SU-DHL-6 (cell line): ENCODE measurements at regions not wholly inside any gene's neighbourhood (a gene's known extent, or its start where the extent isn't known, plus 50 kb on each side); places are given as distances from the start of the nearest gene placed in this dataset.

Experiments
- H2AFZ ChIP-seq: fragments of 200-600 bp; sonication (generic); 2 replicates; pipeline ENCODE4 v1.6.1; 2014; ENCODE audit warnings: low read depth, mild to moderate bottlenecking, moderate library complexity, mixed read lengths, antibody characterized with exemption, low read length; ENCODE audit not compliant: severe bottlenecking
- H3F3A ChIP-seq: fragments of 200-600 bp; shearing (Covaris generic); 2 replicates; pipeline ENCODE4 v1.6.0; 2016; ENCODE audit warnings: antibody characterized with exemption, mild to moderate bottlenecking; ENCODE audit not compliant: insufficient read depth
- H3K27ac ChIP-seq: fragments of 200-600 bp; sonication (generic); 2 replicates; pipeline ENCODE4 v1.5.1; 2016; ENCODE audit warnings: low read depth, mild to moderate bottlenecking, low read length, moderate library complexity, mixed read lengths
- H3K27me3 ChIP-seq: fragments of 200-600 bp; sonication (generic), shearing (Covaris generic); 2 replicates; pipeline ENCODE4 v1.6.0; 2014; ENCODE audit warnings: mild to moderate bottlenecking, low read length
- H3K36me3 ChIP-seq: fragments of 200-600 bp; sonication (generic); 2 replicates; pipeline ENCODE4 v1.6.1; 2014; ENCODE audit warnings: mild to moderate bottlenecking, low read length, mixed read lengths
- H3K4me2 ChIP-seq: fragments of 300-600, 200-600 bp; shearing (Covaris generic), sonication (generic); 2 replicates; pipeline ENCODE4 v1.6.0; 2014; ENCODE audit warnings: low read length, low read depth, mild to moderate bottlenecking; ENCODE audit not compliant: poor library complexity, severe bottlenecking
- H3K4me3 ChIP-seq: fragments of 200-600 bp; sonication (generic); 2 replicates; pipeline ENCODE4 v1.5.1; 2014; ENCODE audit warnings: antibody characterized with exemption, low read length, mild to moderate bottlenecking, mixed read lengths; ENCODE audit not compliant: insufficient read depth, poor library complexity, severe bottlenecking
- H3K79me2 ChIP-seq: fragments of 200-600 bp; sonication (generic); 2 replicates; pipeline ENCODE4 v1.6.1; 2014; ENCODE audit warnings: mild to moderate bottlenecking, low read length, moderate library complexity; ENCODE audit not compliant: insufficient read depth
- H3K9ac ChIP-seq: fragments of 200-600 bp; sonication (generic); 2 replicates; pipeline ENCODE4 v1.7.0; 2014; ENCODE audit warnings: mild to moderate bottlenecking, low read length
- H3K9me2 ChIP-seq: fragments of 200-600 bp; sonication (generic); replicated peaks from 2 replicates; pipeline ENCODE4 v1.6.1; 2014; ENCODE audit warnings: low read length; ENCODE audit not compliant: insufficient read depth
- H3K9me3 ChIP-seq: fragments of 200-600 bp; sonication (generic); 2 replicates; pipeline ENCODE4 v1.6.1; 2014; ENCODE audit warnings: low read length, mixed read lengths; ENCODE audit not compliant: insufficient read depth
- H4K20me1 ChIP-seq: fragments of 200-600 bp; sonication (generic); 2 replicates; pipeline ENCODE4 v1.6.1; 2014; ENCODE audit warnings: low read depth, mild to moderate bottlenecking, antibody characterized with exemption, low read length, moderate library complexity, mixed read lengths
- CTCF ChIP-seq: fragments of 200-600 bp; sonication (generic); IDR thresholded peaks from one replicate; pipeline ENCODE4 v1.5.1; 2017; ENCODE audit warnings: antibody characterized with exemption, mild to moderate bottlenecking, low read length, moderate library complexity; ENCODE audit not compliant: insufficient read depth, poor library complexity, severe bottlenecking
- EZH2phosphoT487 ChIP-seq: fragments of 200-600 bp; sonication (generic), shearing (Covaris generic); conservative IDR thresholded peaks from 2 replicates; pipeline ENCODE4 v1.6.1; 2018; ENCODE audit warnings: mild to moderate bottlenecking, antibody characterized with exemption, low read length, moderate library complexity, mixed read lengths

DNA sequence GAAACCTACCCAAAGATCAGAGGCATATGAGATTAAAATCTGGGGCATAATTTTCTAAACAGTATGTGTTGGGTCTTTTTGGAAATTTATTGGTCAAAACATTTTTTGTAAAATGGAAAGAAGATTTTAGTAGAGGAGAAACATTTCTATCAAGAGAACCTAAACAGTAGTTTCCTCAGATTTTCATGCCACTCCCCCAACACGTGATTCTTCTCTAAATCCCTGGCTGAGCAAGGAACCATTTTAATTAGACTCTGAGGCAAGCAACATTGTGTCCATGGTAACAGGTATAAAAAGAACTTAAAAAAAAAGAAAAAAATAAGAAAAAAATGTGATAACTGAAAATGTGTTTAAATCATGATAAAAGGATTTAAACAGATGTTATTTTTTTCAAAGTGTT is 1105.2 kb upstream of the ZEB2 start:
- H3K9me2 ChIP-seq: no peaks in the 10 kb centered on the region
- no peak overlapping the region for H3K4me3 ChIP-seq
- no peak overlapping the region for H2AFZ ChIP-seq
- H3K4me2 ChIP-seq: no peak overlapping the region
- H4K20me1 ChIP-seq: no peaks in the 10 kb centered on the region
- no peaks in the 10 kb centered on the region for H3F3A ChIP-seq
- no peak overlapping the region for H3K9ac ChIP-seq
- no peaks in the 10 kb centered on the region for H3K9me3 ChIP-seq
- no peaks in the 10 kb centered on the region for H3K79me2 ChIP-seq
- no peak overlapping the region for H3K27ac ChIP-seq
- TF ChIP-seq EZH2phosphoT487 (no peak), CTCF (no peak)
- no peaks in the 10 kb centered on the region for H3K36me3 ChIP-seq
- H3K27me3 ChIP-seq: no peaks in the 10 kb centered on the region

DNA sequence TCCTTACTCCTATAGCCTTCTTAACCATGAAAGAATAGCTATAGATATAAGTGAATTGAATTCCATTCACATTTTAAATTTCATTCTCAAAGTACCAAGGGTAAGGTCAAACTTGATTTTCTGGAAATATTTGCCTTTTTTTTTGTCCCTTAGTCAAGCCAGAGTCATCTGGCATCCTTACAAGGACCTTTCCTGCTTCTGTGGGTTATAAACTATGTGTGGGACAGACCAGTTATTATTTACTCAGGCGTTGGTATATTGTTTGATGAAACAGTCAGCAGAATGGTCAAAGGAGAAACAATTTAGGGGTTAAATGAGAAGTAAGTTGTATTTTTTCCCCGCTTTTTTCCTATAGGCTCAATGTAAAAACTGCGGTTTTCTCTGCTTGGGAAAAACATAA is 1103.2 kb upstream of the ZEB2 start:
- H3K9ac ChIP-seq: no peak overlapping the region
- no peaks in the 10 kb centered on the region for H3F3A ChIP-seq
- H3K4me3 ChIP-seq: no peak overlapping the region
- no peaks in the 10 kb centered on the region for H4K20me1 ChIP-seq
- no peak for TF ChIP-seq CTCF
- TF ChIP-seq EZH2phosphoT487: no peak
- no peaks in the 10 kb centered on the region for H3K79me2 ChIP-seq
- no peak overlapping the region for H2AFZ ChIP-seq
- no peaks in the 10 kb centered on the region for H3K9me3 ChIP-seq
- H3K27ac ChIP-seq: no peak overlapping the region
- H3K36me3 ChIP-seq: no peaks in the 10 kb centered on the region
- H3K27me3 ChIP-seq: no peaks in the 10 kb centered on the region
- no peak overlapping the region for H3K4me2 ChIP-seq
- no peaks in the 10 kb centered on the region for H3K9me2 ChIP-seq

DNA sequence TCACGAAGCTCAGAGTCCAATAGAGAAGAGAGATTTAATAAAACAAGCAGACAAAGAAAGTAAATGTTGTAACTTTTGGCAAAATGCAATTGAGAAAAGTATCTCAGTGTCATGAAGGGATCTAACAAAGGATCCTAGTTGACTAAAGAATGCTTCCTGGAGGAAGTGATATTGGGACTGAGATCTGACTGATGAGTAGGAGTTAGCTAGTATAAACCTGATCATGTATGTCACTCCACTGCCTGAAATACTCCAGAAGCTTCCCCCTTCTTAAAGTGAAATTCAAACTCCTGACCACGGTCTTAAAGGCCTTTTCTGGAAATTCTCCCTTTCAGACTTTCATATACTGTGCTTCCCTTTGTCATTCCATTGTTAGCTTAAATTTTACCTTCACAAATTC is 1102.4 kb upstream of the ZEB2 start:
- Histone ChIP-seq H3K79me2 (no peaks in the 10 kb centered on the region), H2AFZ (no peak overlapping the region), H3K27ac (no peak overlapping the region), H3K27me3 (no peaks in the 10 kb centered on the region), H3F3A (no peaks in the 10 kb centered on the region), H4K20me1 (no peaks in the 10 kb centered on the region), H3K4me2 (no peak overlapping the region), H3K9ac (no peak overlapping the region), H3K9me3 (no peaks in the 10 kb centered on the region), H3K9me2 (no peaks in the 10 kb centered on the region), H3K36me3 (no peaks in the 10 kb centered on the region), H3K4me3 (no peak overlapping the region)
- no peak for TF ChIP-seq CTCF
- TF ChIP-seq EZH2phosphoT487: no peak

- Histone ChIP-seq H2AFZ (no peak overlapping the region), H3F3A (no peaks in the 10 kb centered on the region), H3K9ac (no peak overlapping the region), H4K20me1 (no peaks in the 10 kb centered on the region), H3K36me3 (no peaks in the 10 kb centered on the region), H3K4me2 (no peak overlapping the region), H3K4me3 (no peak overlapping the region), H3K27ac (no peak overlapping the region), H3K79me2 (no peaks in the 10 kb centered on the region), H3K9me2 (no peaks in the 10 kb centered on the region), H3K27me3 (no peaks in the 10 kb centered on the region), H3K9me3 (no peaks in the 10 kb centered on the region)
- TF ChIP-seq EZH2phosphoT487 (no peak), CTCF (no peak)
These were observed 1098.0 kb upstream of the ZEB2 start for GRCh38 chr2:145617906-145618305.
